ENCODE measurements at regions not wholly inside any gene's neighbourhood (a gene's known extent, or its start where the extent isn't known, plus 50 kb on each side); places are given as distances from the start of the nearest gene placed in this dataset.

DNA sequence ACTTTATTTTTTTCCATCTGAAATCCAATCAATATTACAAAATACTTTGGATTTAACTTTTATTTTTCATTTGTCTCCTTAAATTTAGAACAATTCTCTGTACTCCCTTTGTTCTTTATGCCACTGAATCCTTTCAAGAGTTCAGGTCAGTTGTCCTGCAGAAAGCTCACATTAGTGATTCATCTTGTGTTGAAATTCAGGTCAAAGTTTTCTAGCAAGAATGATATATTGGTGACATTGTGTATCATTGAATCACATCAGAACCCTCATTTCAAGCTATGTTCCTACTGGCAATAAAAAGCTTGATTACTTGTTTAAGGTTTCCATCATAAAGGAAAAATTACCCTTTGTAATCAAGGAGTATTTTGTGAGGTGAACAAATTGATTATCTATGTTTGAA, 378.8 kb upstream of the STEAP1 start:
- no peak for DNase-seq (ENCODE audit: low read depth)
- TF ChIP-seq, protein P1, sequence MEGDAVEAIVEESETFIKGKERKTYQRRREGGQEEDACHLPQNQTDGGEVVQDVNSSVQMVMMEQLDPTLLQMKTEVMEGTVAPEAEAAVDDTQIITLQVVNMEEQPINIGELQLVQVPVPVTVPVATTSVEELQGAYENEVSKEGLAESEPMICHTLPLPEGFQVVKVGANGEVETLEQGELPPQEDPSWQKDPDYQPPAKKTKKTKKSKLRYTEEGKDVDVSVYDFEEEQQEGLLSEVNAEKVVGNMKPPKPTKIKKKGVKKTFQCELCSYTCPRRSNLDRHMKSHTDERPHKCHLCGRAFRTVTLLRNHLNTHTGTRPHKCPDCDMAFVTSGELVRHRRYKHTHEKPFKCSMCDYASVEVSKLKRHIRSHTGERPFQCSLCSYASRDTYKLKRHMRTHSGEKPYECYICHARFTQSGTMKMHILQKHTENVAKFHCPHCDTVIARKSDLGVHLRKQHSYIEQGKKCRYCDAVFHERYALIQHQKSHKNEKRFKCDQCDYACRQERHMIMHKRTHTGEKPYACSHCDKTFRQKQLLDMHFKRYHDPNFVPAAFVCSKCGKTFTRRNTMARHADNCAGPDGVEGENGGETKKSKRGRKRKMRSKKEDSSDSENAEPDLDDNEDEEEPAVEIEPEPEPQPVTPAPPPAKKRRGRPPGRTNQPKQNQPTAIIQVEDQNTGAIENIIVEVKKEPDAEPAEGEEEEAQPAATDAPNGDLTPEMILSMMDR (IDR thresholded peaks at IDR 0.05; ENCODE audit: low read depth, low read length, missing control alignments), result no peak
- no peak overlapping the region for H3K4me3 ChIP-seq (ENCODE audit: low read depth, low read length)

DNA sequence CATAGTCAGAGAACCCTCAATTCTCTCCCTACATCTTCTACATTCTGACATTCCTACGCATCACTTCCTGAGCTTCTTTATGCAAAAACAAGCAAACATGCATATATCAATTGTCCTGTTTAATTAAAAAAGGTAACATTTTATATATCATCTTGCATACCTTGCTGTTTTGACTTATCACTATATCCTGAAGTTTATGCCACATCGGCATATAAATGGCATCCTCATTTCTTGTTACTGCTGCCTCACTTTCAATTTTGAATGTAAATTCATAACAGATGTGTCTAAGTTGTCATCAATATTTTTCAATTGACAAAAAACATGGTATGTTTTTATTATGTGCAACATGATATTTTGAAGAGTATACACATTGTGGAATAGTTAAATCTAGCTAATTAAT, 377.3 kb upstream of the STEAP1 start:
- DNase-seq (ENCODE audit: low read depth), result no peak
- TF ChIP-seq, protein P1 (IDR thresholded peaks at IDR 0.05; ENCODE audit: low read depth, low read length, missing control alignments), result no peak
- no peak overlapping the region for H3K4me3 ChIP-seq (ENCODE audit: low read depth, low read length)

DNA sequence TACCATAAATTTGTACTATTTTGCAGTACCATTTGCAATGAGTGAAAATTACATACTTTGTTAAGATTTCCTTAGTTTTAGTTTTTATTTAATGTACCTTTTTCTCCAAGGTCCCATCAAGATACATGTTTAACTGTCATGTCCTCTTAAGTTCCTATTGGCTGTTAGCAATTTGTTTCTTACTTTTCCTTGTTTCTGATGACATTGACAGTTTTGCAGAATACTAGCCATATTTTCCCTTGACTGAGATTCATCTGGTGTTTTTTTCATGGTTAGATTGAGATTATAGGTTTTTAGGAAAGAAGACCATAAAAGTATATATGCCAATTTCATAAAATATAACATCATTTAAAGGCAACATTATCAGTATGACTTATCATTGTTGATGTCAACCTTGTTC, 376.8 kb upstream of the STEAP1 start:
- no peak for DNase-seq (ENCODE audit: low read depth)
- H3K4me3 ChIP-seq (ENCODE audit: low read depth, low read length), result no peak overlapping the region
- TF ChIP-seq, protein P1 (IDR thresholded peaks at IDR 0.05; ENCODE audit: low read depth, low read length, missing control alignments), result no peak

DNA sequence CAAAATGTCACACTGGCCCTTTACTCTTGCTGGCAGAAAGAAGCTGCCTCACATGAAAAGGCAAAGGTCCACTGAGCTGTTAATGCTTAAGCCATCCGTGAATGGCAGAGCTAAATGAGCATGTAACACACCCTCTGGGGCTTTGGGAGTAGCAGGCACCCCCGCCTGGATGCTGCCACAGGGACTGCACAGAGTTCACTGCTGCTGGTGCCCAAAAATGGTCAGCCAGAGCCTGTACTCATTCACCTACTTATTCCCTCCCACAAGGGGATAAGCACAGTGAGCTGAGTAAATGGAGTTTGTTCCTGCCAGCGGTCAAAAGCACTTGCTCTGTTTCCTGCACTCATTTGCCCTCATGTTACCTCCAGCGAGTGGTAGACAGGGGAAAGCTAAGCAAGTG, 374.0 kb upstream of the STEAP1 start:
- no peak for DNase-seq (ENCODE audit: low read depth)
- TF ChIP-seq, protein P1 (IDR thresholded peaks at IDR 0.05; ENCODE audit: low read depth, low read length, missing control alignments), result no peak
- no peak overlapping the region for H3K4me3 ChIP-seq (ENCODE audit: low read depth, low read length)

DNA sequence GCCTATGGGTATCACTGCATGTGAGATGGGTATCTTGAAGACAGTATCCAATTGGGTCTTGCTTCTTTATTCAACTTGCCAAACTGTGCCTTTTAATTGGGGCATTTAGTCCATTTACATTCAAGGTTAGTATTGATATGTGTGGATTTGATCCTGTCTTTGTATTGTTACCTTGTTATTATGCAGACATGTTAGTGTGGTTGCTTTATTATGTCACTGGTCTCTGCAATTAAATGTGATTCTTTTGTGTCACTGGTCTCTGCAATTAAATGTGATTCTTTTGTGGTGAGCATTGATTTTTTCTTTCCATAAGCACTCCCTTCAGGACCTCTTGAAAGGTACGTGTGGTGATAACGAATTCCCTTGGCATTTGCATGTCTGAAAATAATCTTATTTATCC, 357.8 kb upstream of the STEAP1 start:
- TF ChIP-seq, protein P1 (IDR thresholded peaks at IDR 0.05; ENCODE audit: low read depth, low read length, missing control alignments), result no peak
- H3K4me3 ChIP-seq (ENCODE audit: low read depth, low read length), result no peak overlapping the region
- no peak for DNase-seq (ENCODE audit: low read depth)

DNA sequence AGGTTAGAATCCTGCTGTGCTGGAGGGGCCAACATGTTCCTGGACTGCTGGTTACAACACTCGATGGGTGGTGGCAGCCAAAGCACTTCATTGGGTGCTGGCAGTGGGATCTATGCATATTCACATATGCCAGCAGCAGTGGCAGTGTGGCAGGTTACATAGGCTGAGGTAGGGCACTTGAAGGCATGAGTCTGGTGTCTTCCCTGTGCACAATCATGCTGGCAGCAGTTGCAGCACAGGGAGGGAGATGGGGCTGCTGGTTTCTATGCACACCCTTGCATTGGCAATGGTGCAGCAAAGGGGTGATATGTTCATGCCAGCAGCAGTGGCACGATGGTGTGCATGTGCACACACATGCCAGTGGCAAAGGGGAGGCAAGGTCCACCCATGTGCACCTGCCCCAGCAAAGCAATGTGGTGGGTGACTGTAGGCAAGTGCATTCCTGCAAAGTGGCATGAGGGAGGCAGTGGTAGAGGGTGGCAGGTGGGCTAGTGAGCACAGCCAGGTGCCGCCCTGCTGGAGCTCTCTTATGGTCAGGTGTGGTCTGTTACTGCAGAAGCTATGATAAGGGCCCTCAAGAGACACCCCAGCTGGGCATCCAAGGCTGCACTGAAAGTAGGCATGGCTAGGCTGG, 356.2 kb upstream of the STEAP1 start:
- H3K4me3 ChIP-seq (ENCODE audit: low read depth, low read length), result no peak overlapping the region
- TF ChIP-seq, protein P1 (IDR thresholded peaks at IDR 0.05; ENCODE audit: low read depth, low read length, missing control alignments), result no peak
- no peak for DNase-seq (ENCODE audit: low read depth)

DNA sequence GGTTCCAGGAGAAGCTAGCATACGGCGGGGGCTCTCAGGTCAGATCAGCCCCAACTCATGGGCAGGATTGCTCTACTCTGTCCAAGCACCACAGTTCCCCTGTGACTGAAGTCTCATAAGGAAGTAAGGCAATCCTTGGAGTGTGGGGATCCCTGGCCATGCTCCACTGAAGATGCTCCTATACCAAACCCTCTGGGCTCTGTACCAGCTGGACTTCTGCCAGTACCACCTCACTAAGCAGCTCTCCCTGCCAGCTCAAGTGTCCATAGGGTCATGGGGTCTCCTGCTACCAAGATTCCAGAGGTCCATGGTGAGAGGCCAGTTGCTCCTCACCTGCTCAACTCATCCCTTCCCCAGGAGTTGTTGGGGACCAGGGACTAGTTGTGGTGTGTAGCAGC, 355.7 kb upstream of the STEAP1 start:
- no peak for DNase-seq (ENCODE audit: low read depth)
- no peak overlapping the region for H3K4me3 ChIP-seq (ENCODE audit: low read depth, low read length)
- TF ChIP-seq, protein P1 (IDR thresholded peaks at IDR 0.05; ENCODE audit: low read depth, low read length, missing control alignments), result no peak

All from GM12864 (cell line).